HG03439 (cell line): ENCODE measurements at regions not wholly inside any gene's neighbourhood (a gene's known extent, or its start where the extent isn't known, plus 50 kb on each side); places are given as distances from the start of the nearest gene placed in this dataset.

Source experiments
- ATAC-seq: cut with Tn5 transposase; IDR thresholded peaks from one replicate; pipeline ENCODE4 v1.9.1; 2021; ENCODE audit warnings: mild to moderate bottlenecking, moderate library complexity; ENCODE audit not compliant: unreplicated experiment

- no peak for ATAC-seq
These were observed 172.2 kb upstream of the MAF start for GRCh38 chr16:79772784-79773183.

- ATAC-seq, result no peak
These were observed 171.5 kb upstream of the MAF start for GRCh38 chr16:79772048-79772447.

GRCh38 chr16:79770244-79771064 lies 169.9 kb upstream of the MAF start:
- ATAC-seq, result peak; percentile 98

- no peak for ATAC-seq
These were observed 169.3 kb upstream of the MAF start for GRCh38 chr16:79769928-79770243.

- no peak for ATAC-seq
These were observed 168.9 kb upstream of the MAF start for GRCh38 chr16:79769270-79769927.

GRCh38 chr16:79768276-79768970 lies 167.9 kb upstream of the MAF start:
- no peak for ATAC-seq

GRCh38 chr16:79767421-79768275 lies 167.1 kb upstream of the MAF start:
- no peak for ATAC-seq

GRCh38 chr16:79765901-79766394 lies 165.4 kb upstream of the MAF start:
- no peak for ATAC-seq

GRCh38 chr16:79765431-79765830 lies 164.9 kb upstream of the MAF start:
- no peak for ATAC-seq

GRCh38 chr16:79764415-79765110 lies 164.0 kb upstream of the MAF start:
- no peak for ATAC-seq

GRCh38 chr16:79762217-79762616 lies 161.7 kb upstream of the MAF start:
- no peak for ATAC-seq

GRCh38 chr16:79758615-79759346 lies 158.2 kb upstream of the MAF start:
- ATAC-seq, result no peak

- no peak for ATAC-seq
These were observed 157.4 kb upstream of the MAF start for GRCh38 chr16:79757968-79758367.

GRCh38 chr16:79757163-79757562 lies 156.6 kb upstream of the MAF start:
- ATAC-seq, result no peak

- no peak for ATAC-seq
These were observed 156.0 kb upstream of the MAF start for GRCh38 chr16:79756571-79756970.

- no peak for ATAC-seq
These were observed 154.0 kb upstream of the MAF start for GRCh38 chr16:79754501-79754900.

- ATAC-seq, result no peak
These were observed 153.5 kb upstream of the MAF start for GRCh38 chr16:79754081-79754480.

GRCh38 chr16:79753286-79753685 lies 152.7 kb upstream of the MAF start:
- no peak for ATAC-seq

- ATAC-seq, result no peak
These were observed 151.9 kb upstream of the MAF start for GRCh38 chr16:79752396-79752795.
